Neural progenitor cell (in vitro differentiated cells): ENCODE measurements at regions not wholly inside any gene's neighbourhood (a gene's known extent, or its start where the extent isn't known, plus 50 kb on each side); places are given as distances from the start of the nearest gene placed in this dataset.

ENCODE experiments used
- CTCF ChIP-seq: fragments of 200-600 bp; sonication (generic); IDR thresholded peaks from 2 replicates; pipeline ENCODE4 v1.5.1; 2017; ENCODE audit warnings: antibody characterized with exemption, mild to moderate bottlenecking
- EZH2 ChIP-seq: fragments of 200-600 bp; sonication (generic); IDR thresholded peaks from 2 replicates; pipeline ENCODE4 v1.6.1; 2017; ENCODE audit warnings: antibody characterized with exemption, mild to moderate bottlenecking, moderate library complexity

DNA sequence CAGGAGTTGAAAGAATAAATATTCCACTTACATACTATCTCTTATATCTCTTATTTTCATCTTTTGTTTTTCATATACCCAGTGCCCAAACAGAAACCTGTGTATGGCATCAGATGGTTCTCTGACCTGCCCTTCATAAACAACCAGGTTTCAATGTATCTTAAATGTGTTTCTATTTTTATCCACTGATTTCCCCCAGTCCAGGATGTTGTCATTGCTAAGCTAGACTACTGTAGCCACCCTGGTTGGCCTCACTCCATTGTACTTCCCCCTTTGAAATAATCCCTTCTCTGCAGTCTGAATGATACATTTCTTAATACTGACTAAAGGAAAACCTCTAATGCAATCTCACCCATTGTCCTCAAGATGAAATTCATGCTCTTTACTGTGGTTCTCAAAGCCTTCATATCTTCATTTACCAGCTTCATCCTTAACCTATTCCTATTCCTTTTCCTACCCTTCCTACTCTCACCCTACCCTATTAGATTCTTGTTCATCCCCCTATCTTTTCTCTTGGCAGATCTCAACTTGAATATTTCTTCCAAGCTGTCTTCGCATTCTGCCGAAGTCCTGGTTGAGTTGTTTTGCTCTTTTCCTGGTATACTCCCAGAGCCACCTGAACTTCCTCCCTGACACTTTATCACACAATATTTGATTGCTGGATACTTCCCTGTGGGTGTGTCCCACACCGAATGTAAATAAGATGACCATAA is 312.4 kb downstream of the FOXG1 start:
- TF ChIP-seq EZH2 = no peak
- no peak for TF ChIP-seq CTCF
